K562 (cell line): ENCODE measurements at regions not wholly inside any gene's neighbourhood (a gene's known extent, or its start where the extent isn't known, plus 50 kb on each side); places are given as distances from the start of the nearest gene placed in this dataset.
A peak's percentile ranks its signal among the peaks of the same experiment; 100 is the strongest.

Experiments
- ATAC-seq: fragments of 200-7000 bp; cut with Tn5 transposase; 3 replicates; pipeline ENCODE4 v1.9.1; 2020; ENCODE audit warnings: moderate library complexity
- BruUV-seq: library from RNA; stranded (reverse); fragments of 400-500 nt; replicated peaks from 2 replicates; lab custom pipeline; 2021; lab: Mats Ljungman, UMichigan
- CTCF ChIA-PET: fragments of 300-600 bp; formaldehyde crosslinking; extraction: SDS; loops from one replicate; lab custom pipeline; 2021; ENCODE audit warnings: low intra/inter-chr PET ratio; lab: Yijun Ruan, JAX
- POLR2A ChIA-PET: fragments of 300-600, 350-650 bp; sonication (Branson Sonifier 250); formaldehyde crosslinking; extraction: SDS; loops from one replicate; lab custom pipeline; 2021; ENCODE audit warnings: antibody characterized with exemption, inconsistent platforms; lab: Yijun Ruan, JAX
- DNase-seq, 4 experiments: peaks; one replicate each; pipeline versions ENCODE4 v3.0.0 to v3.0.0-alpha.2; 2011 to 2018; ENCODE audit warnings: low spot score in 3 of 4, mixed read lengths in 3 of 4; ENCODE audit errors: extremely low read depth in 1 of 4
- FAIRE-seq: peaks from 2 replicates; lab custom pipeline; 2011; peaks lifted over from hg19 to GRCh38; lab: Jason Lieb, UNC
- H2AFZ ChIP-seq: 2 replicates; pipeline ENCODE4 v1.6.0; 2011; ENCODE audit warnings: low read depth, low read length, control low read depth, inconsistent platforms
- H3K27ac ChIP-seq: fragments of 200-600 bp; 3 replicates; pipeline ENCODE4 v1.8.0; 2011; ENCODE audit warnings: low read depth, mild to moderate bottlenecking, control low read depth, inconsistent platforms, low read length, moderate library complexity, mixed read lengths; ENCODE audit errors: extremely low read depth
- H3K27me3 ChIP-seq, 2 experiments: fragments of 300-600 bp in 1 of 2; 2 replicates in 1 of 2; 3 replicates in 1 of 2; pipeline versions ENCODE4 v1.6.0 to v1.8.0; 2011; ENCODE audit warnings: inconsistent platforms in 2 of 2, low read length in 2 of 2, mild to moderate bottlenecking in 1 of 2, mixed read lengths in 1 of 2, moderate library complexity in 1 of 2; ENCODE audit not compliant: control insufficient read depth in 2 of 2, insufficient read depth in 2 of 2
- H3K36me3 ChIP-seq: fragments of 300-600 bp; 3 replicates; pipeline ENCODE4 v1.8.0; 2011; ENCODE audit warnings: mild to moderate bottlenecking, low read length, inconsistent platforms; ENCODE audit not compliant: control insufficient read depth, insufficient read depth
- H3K4me1 ChIP-seq, 2 experiments: fragments of 200-600 bp in 1 of 2; replicated peaks in 1 of 2; 2 replicates in 1 of 2; 3 replicates in 1 of 2; pipeline versions ENCODE4 v1.5.1 to v1.8.0; 2011; ENCODE audit warnings: inconsistent platforms in 2 of 2, low read length in 2 of 2, mild to moderate bottlenecking in 1 of 2, mixed read lengths in 1 of 2, moderate library complexity in 1 of 2; ENCODE audit not compliant: control insufficient read depth in 2 of 2, insufficient read depth in 2 of 2
- H3K4me2 ChIP-seq: 2 replicates; pipeline ENCODE4 v1.6.1; 2011; ENCODE audit warnings: low read length, control low read depth, inconsistent platforms, mixed read lengths; ENCODE audit not compliant: insufficient read depth
- H3K4me3 ChIP-seq: fragments of 200-600 bp; sonication (generic), shearing (Covaris generic); 2 replicates; pipeline ENCODE4 v1.5.1; 2016; ENCODE audit warnings: control low read depth, inconsistent platforms
- H3K79me2 ChIP-seq: fragments of 200-600 bp; 3 replicates; pipeline ENCODE4 v1.8.0; 2011; ENCODE audit warnings: low read length, inconsistent platforms; ENCODE audit not compliant: control insufficient read depth, insufficient read depth
- H3K9ac ChIP-seq, 2 experiments: 2 replicates each; pipeline versions ENCODE4 v1.6.0 to v1.6.1; 2011; ENCODE audit warnings: low read depth in 2 of 2, low read length in 2 of 2, control low read depth in 1 of 2, inconsistent platforms in 1 of 2, mild to moderate bottlenecking in 1 of 2, mixed read lengths in 1 of 2; ENCODE audit not compliant: insufficient read depth in 1 of 2
- H3K9me1 ChIP-seq: one replicate; pipeline ENCODE4 v1.6.0; 2011; ENCODE audit warnings: inconsistent platforms, mild to moderate bottlenecking, low read length, moderate library complexity; ENCODE audit not compliant: control insufficient read depth, insufficient read depth
- H3K9me3 ChIP-seq: replicated peaks from 2 replicates; pipeline ENCODE4 v1.5.1; 2011; ENCODE audit warnings: low read depth, low read length, inconsistent platforms; ENCODE audit not compliant: control insufficient read depth, insufficient read depth
- H4K20me1 ChIP-seq: replicated peaks from 2 replicates; pipeline ENCODE4 v1.6.1; 2011; ENCODE audit warnings: low read length, inconsistent platforms, mixed read lengths; ENCODE audit not compliant: control insufficient read depth, insufficient read depth
- CBFA2T3 ChIP-seq: fragments of 450-650 bp; IDR thresholded peaks from 2 replicates; pipeline ENCODE4 v1.6.1; 2017
- CHD1 ChIP-seq: fragments of 200-600 bp; sonication (generic); IDR thresholded peaks from one replicate; pipeline ENCODE4 v1.6.1; 2012; ENCODE audit warnings: mild to moderate bottlenecking, moderate library complexity, low read length, inconsistent platforms
- ETV5 ChIP-seq: sonication (generic); formaldehyde crosslinking; IDR thresholded peaks from 2 replicates; pipeline ENCODE4 v1.4.0; 2020; ENCODE audit warnings: low read depth, mild to moderate bottlenecking, missing genetic modification reagents
- FOSL1 ChIP-seq: fragments of 200-800 bp; sonication (Bioruptor generic); conservative IDR thresholded peaks from 2 replicates; pipeline ENCODE4 v1.6.1; 2016; ENCODE audit warnings: missing genetic modification characterization, missing compliant biosample characterization
- MECOM ChIP-seq: fragments of 250-450 bp; sonication (Bioruptor Pico); IDR thresholded peaks from 2 replicates; pipeline ENCODE4 v1.8.0; 2022; ENCODE audit warnings: inconsistent platforms
- NR0B1 ChIP-seq: fragments of 450-650 bp; IDR thresholded peaks from one replicate; pipeline ENCODE4 v1.6.1; 2018; ENCODE audit warnings: mild to moderate bottlenecking, moderate library complexity; ENCODE audit not compliant: partially characterized antibody
- NRF1 ChIP-seq, 2 experiments: fragments of 450-650 bp; IDR thresholded peaks in 1 of 2; conservative IDR thresholded peaks in 1 of 2; 2 replicates each; pipeline ENCODE4 v1.6.1; 2014; ENCODE audit warnings: mild to moderate bottlenecking in 2 of 2
- TAL1 ChIP-seq: fragments of 450-650 bp; IDR thresholded peaks from 2 replicates; pipeline ENCODE4 v1.6.1; 2016; ENCODE audit warnings: mild to moderate bottlenecking
- TCF3 ChIP-seq: sonication (generic); formaldehyde crosslinking; IDR thresholded peaks from 2 replicates; pipeline ENCODE4 v1.4.0; 2020; ENCODE audit warnings: mild to moderate bottlenecking, missing genetic modification reagents
- ZBTB17 ChIP-seq: fragments of 450-650 bp; formaldehyde crosslinking; IDR thresholded peaks from 2 replicates; pipeline ENCODE4 v1.4.0; 2020; ENCODE audit warnings: mild to moderate bottlenecking
- ZBTB34 ChIP-seq: fragments of 250-450 bp; sonication (Bioruptor Pico); IDR thresholded peaks from 2 replicates; pipeline ENCODE4 v1.8.0; 2021; ENCODE audit warnings: mild to moderate bottlenecking, moderate library complexity
- WGBS: fragments of 100-300 bp; shearing (Covaris generic); methylation state at CpG from one replicate; pipeline ENCODE4 v1.1.6; 2016; ENCODE audit warnings: low coverage, mixed read lengths; ENCODE audit not compliant: insufficient coverage; ENCODE audit errors: missing lambda C conversion rate; 5-methylcytosine and 5-hydroxymethylcytosine counted together
- in situ Hi-C: fragments of 300-500 bp; cut with MboI; formaldehyde crosslinking; loops from 4 replicates; pipeline ENCODE4 v1.15.0; 2018; ENCODE audit warnings: inconsistent platforms, mixed read lengths
- intact Hi-C: fragments of 100-400 bp; cut with micrococcal nuclease; formaldehyde crosslinking; loops from 2 replicates; pipeline ENCODE4 v1.14.2; 2022

GRCh38 chr6:145225500-145225899 lies 509.8 kb downstream of the EPM2A start (continued):
- no peak for TF ChIP-seq NR0B1
- TF ChIP-seq ZBTB34 (CRISPR knock-in tag) = no peak
- TF ChIP-seq CHD1 = no peak
- TF ChIP-seq MECOM = no peak
- no peak for TF ChIP-seq ZBTB17 (CRISPR knock-in tag)

- no peaks in the 10 kb centered on the region for H4K20me1 ChIP-seq
- no peak for ATAC-seq
- H3K27ac ChIP-seq = no peak overlapping the region
- in situ Hi-C loops = no loop called here
- H3K4me2 ChIP-seq = no peak overlapping the region
- 2% methylated on average over 6 of the region's 6 CpGs for WGBS
- TF ChIP-seq TAL1 (peak; percentile 28; the same call in 1 of the 2 replicates), ETV5 (CRISPR knock-in tag) (no peak), NRF1 (conservative IDR thresholded peaks at IDR 0.05 in 1 of 2, IDR thresholded peaks at IDR 0.05 in 1 of 2) (no peak), TCF3 (CRISPR knock-in tag) (peak; percentile 73), CBFA2T3 (peak; percentile 39), FOSL1 (peak; percentile 56)
- no peaks in the 10 kb centered on the region for H3K36me3 ChIP-seq
- H3K4me3 ChIP-seq = no peak overlapping the region
- peak in 1 of 4 experiments; percentile 1 for DNase-seq
- ChIA-PET POLR2A (no interaction called here), CTCF (no interaction called here)
- no peaks in the 10 kb centered on the region for H3K79me2 ChIP-seq
- no peaks in the 10 kb centered on the region for H3K27me3 ChIP-seq
- FAIRE-seq = no peak
- no peak overlapping the region for H3K9ac ChIP-seq
- intact Hi-C loops = no loop called here
- no TSS peak for BruUV-seq
- H3K9me3 ChIP-seq = no peaks in the 10 kb centered on the region; the same call in 1 of the 2 replicates
- H3K9me1 ChIP-seq = no peaks in the 10 kb centered on the region
- no peak overlapping the region for H2AFZ ChIP-seq
- no peaks in the 10 kb centered on the region for H3K4me1 ChIP-seq
Measured at GRCh38 chr6:145227593-145227992, 507.7 kb downstream of the EPM2A start.
